HCT116 (cell line): ENCODE measurements at regions not wholly inside any gene's neighbourhood (a gene's known extent, or its start where the extent isn't known, plus 50 kb on each side); places are given as distances from the start of the nearest gene placed in this dataset.

ENCODE experiments used
- CEBPB ChIP-seq: IDR thresholded peaks from 2 replicates; pipeline ENCODE4 v1.6.1; 2012; ENCODE audit warnings: low read depth
- CTCF ChIP-seq, 3 experiments: fragments of 200-600 bp in 1 of 3; sonication (generic) in 1 of 3; IDR thresholded peaks in 2 of 3; conservative IDR thresholded peaks in 1 of 3; 2 replicates each; pipeline ENCODE4 v1.5.1; 2012 to 2017; ENCODE audit warnings: low read depth in 2 of 3, low read length in 2 of 3, antibody characterized with exemption in 1 of 3, borderline replicate concordance in 1 of 3, control low read depth in 1 of 3, mild to moderate bottlenecking in 1 of 3, mixed read lengths in 1 of 3, mixed run types in 1 of 3, moderate library complexity in 1 of 3; ENCODE audit not compliant: insufficient read depth in 1 of 3
- EZH2 ChIP-seq: fragments of 200-600 bp; sonication (generic); IDR thresholded peaks from 2 replicates; pipeline ENCODE4 v1.6.1; 2017; ENCODE audit warnings: antibody characterized with exemption, mixed run types
- JUND ChIP-seq: IDR thresholded peaks from 2 replicates; pipeline ENCODE4 v1.6.1; 2012
- POLR2AphosphoS5 ChIP-seq: IDR thresholded peaks from 2 replicates; pipeline ENCODE4 v1.6.1; 2011; ENCODE audit warnings: mild to moderate bottlenecking, low read depth, low read length, moderate library complexity
- RAD21 ChIP-seq: IDR thresholded peaks from 2 replicates; pipeline ENCODE4 v1.6.1; 2012; ENCODE audit warnings: low read depth, mild to moderate bottlenecking
- ZFX ChIP-seq: fragments of 450-650 bp; IDR thresholded peaks from 2 replicates; pipeline ENCODE4 v1.6.1; 2017

DNA sequence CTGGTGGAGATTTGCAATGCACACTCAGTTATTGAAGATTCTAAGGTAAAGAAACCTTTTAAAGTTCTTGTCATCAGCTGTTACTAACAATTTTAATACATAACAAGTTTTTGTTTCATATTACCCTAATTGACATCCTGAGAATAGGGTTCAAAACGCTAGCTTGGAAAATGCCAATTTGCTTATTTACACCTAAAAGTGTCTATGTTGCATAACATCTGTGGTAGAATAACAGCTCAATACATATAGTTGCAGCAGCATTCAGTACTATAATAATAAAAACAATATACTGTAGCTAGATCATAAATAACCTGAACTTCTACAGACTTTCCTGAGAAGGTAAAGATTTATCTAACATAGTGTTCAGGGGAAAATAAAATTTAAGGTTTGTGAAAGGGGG is 219.0 kb downstream of the OSR1 start:
- TF ChIP-seq CTCF (IDR thresholded peaks at IDR 0.05 in 2 of 3, conservative IDR thresholded peaks at IDR 0.05 in 1 of 3; ENCODE audit: borderline replicate concordance in 1 of 3, insufficient read depth in 1 of 3, low read depth in 2 of 3, low read length in 2 of 3) = no peak
- TF ChIP-seq CEBPB = no peak
- TF ChIP-seq ZFX = no peak
- TF ChIP-seq JUND = no peak
- no peak for TF ChIP-seq EZH2
- no peak for TF ChIP-seq RAD21
- no peak for TF ChIP-seq POLR2AphosphoS5
